Lower lobe of right lung (tissue), 2 donors: ENCODE measurements at regions not wholly inside any gene's neighbourhood (a gene's known extent, or its start where the extent isn't known, plus 50 kb on each side); places are given as distances from the start of the nearest gene placed in this dataset.

Experiments used
- ATAC-seq, 2 donors: fragments of 200-7000 bp; cut with Tn5 transposase; one replicate each; pipeline ENCODE4 v1.9.1; 2020 to 2022; ENCODE audit warnings: mild to moderate bottlenecking in 2 of 2, moderate library complexity in 2 of 2
- DNase-seq: peaks from one replicate; pipeline ENCODE4 v3.0.0-alpha.2; 2020
- H3K27ac ChIP-seq: fragments of 200-600 bp; one replicate; pipeline ENCODE4 v1.8.0; 2022
- H3K27me3 ChIP-seq: fragments of 200-600 bp; one replicate; pipeline ENCODE4 v1.8.0; 2022; ENCODE audit warnings: low read depth
- H3K36me3 ChIP-seq: fragments of 200-600 bp; one replicate; pipeline ENCODE4 v1.8.0; 2022; ENCODE audit warnings: mild to moderate bottlenecking
- H3K4me1 ChIP-seq: fragments of 200-600 bp; one replicate; pipeline ENCODE4 v1.8.0; 2022
- H3K4me3 ChIP-seq: fragments of 200-600 bp; one replicate; pipeline ENCODE4 v1.8.0; 2022; ENCODE audit warnings: mild to moderate bottlenecking
- H3K9me3 ChIP-seq: fragments of 200-600 bp; one replicate; pipeline ENCODE4 v1.8.0; 2022
- CTCF ChIP-seq: fragments of 200-600 bp; IDR thresholded peaks from one replicate; pipeline ENCODE4 v1.8.0; 2022; ENCODE audit warnings: antibody characterized with exemption, mild to moderate bottlenecking
- intact Hi-C: fragments of 100-400 bp; cut with DNase I; formaldehyde crosslinking; loops from one replicate; pipeline ENCODE4 v1.11.0; 2022
- donor health status: DM: no; HTN: yes; CAD: no; lungs with severe emphysema.

DNA sequence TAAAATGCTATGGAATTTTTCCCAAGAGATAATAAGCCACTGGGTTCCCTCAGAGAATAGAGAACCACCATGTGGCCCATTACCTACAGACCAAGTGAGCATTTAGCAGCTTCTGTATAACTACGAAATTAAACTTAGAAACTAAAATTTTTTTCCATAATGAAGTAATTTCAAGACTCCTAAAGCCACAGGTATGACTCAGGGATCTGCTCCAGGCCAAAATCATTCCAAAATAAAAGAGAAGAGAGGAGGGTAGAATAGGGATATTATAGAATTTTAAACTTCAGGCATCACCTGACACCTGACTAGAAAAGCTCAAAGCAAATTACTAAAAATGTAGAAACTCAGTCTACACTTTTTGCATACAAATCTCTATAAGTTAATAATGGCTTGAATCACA, 108.9 kb upstream of the DST start:
- peak in 1 of 2 donors; percentile 3 for ATAC-seq
- no peak overlapping the region for H3K27ac ChIP-seq
- H3K4me3 ChIP-seq, result no peak overlapping the region
- intact Hi-C loops, result no loop called here
- no peak for TF ChIP-seq CTCF
- no peaks in the 10 kb centered on the region for H3K27me3 ChIP-seq
- peaks cover 23% of the 10 kb centered on the region for H3K4me1 ChIP-seq
- no peak for DNase-seq
- no peaks in the 10 kb centered on the region for H3K9me3 ChIP-seq
- H3K36me3 ChIP-seq, result no peaks in the 10 kb centered on the region

- Histone ChIP-seq H3K4me3 (no peak overlapping the region), H3K4me1 (peaks cover 13% of the 10 kb centered on the region), H3K9me3 (no peaks in the 10 kb centered on the region), H3K36me3 (no peaks in the 10 kb centered on the region), H3K27me3 (no peaks in the 10 kb centered on the region), H3K27ac (no peak overlapping the region)
- intact Hi-C loops, result no loop called here
- ATAC-seq, result no peak
- TF ChIP-seq CTCF, result no peak
- DNase-seq, result no peak
Observed at GRCh38 chr6:56750686-56751085, 108.0 kb upstream of the DST start.

GRCh38 chr6:56749632-56750151, 107.0 kb upstream of the DST start:
- H3K4me3 ChIP-seq, result no peak overlapping the region
- DNase-seq (no peak), ATAC-seq (peak in 1 of 2 donors; percentile 51)
- no peaks in the 10 kb centered on the region for H3K27me3 ChIP-seq
- no peaks in the 10 kb centered on the region for H3K36me3 ChIP-seq
- H3K9me3 ChIP-seq, result no peaks in the 10 kb centered on the region
- H3K27ac ChIP-seq, result no peak overlapping the region
- intact Hi-C loops, result no loop called here
- no peak for TF ChIP-seq CTCF
- peaks cover 10% of the 10 kb centered on the region for H3K4me1 ChIP-seq

- ATAC-seq (no peak), DNase-seq (no peak)
- intact Hi-C loops, result no loop called here
Observed at GRCh38 chr6:56746767-56747504, 104.2 kb upstream of the DST start.

GRCh38 chr6:56745971-56746370, 103.3 kb upstream of the DST start:
- intact Hi-C loops, result no loop called here
- Histone ChIP-seq H3K27me3 (no peaks in the 10 kb centered on the region), H3K4me1 (peaks cover 8% of the 10 kb centered on the region), H3K4me3 (no peak overlapping the region), H3K27ac (no peak overlapping the region), H3K9me3 (no peaks in the 10 kb centered on the region), H3K36me3 (no peaks in the 10 kb centered on the region)
- DNase-seq (no peak), ATAC-seq (no peak)
- no peak for TF ChIP-seq CTCF

More at GRCh38 chr6:56746767-56747504, 104.2 kb upstream of the DST start:
- Histone ChIP-seq H3K27ac (no peak overlapping the region), H3K4me1 (peaks cover 8% of the 10 kb centered on the region), H3K4me3 (no peak overlapping the region), H3K36me3 (no peaks in the 10 kb centered on the region), H3K27me3 (no peaks in the 10 kb centered on the region), H3K9me3 (no peaks in the 10 kb centered on the region)
- no peak for TF ChIP-seq CTCF
